Left ventricle myocardium inferior (tissue), 1 donor: ENCODE measurements at regions not wholly inside any gene's neighbourhood (a gene's known extent, or its start where the extent isn't known, plus 50 kb on each side); places are given as distances from the start of the nearest gene placed in this dataset.
"Not testable (repeated sequence)": the region's sequence is repeated elsewhere in the genome, so short reads cannot be mapped to it uniquely, and the experiment has no call there.

Source experiments
- DNase-seq: peaks from one replicate; pipeline ENCODE4 v3.0.0-alpha.2; 2020
- H3K27ac ChIP-seq: fragments of 200-600 bp; replicated peaks from 2 replicates; pipeline ENCODE4 v1.8.0; 2021
- H3K27me3 ChIP-seq: fragments of 200-600 bp; 2 replicates; pipeline ENCODE4 v1.8.0; 2021; ENCODE audit warnings: low read depth
- H3K36me3 ChIP-seq: fragments of 200-600 bp; 2 replicates; pipeline ENCODE4 v1.8.0; 2021
- H3K4me1 ChIP-seq: fragments of 200-600 bp; 2 replicates; pipeline ENCODE4 v1.8.0; 2021
- H3K4me3 ChIP-seq: fragments of 200-600 bp; 2 replicates; pipeline ENCODE4 v1.8.0; 2021; ENCODE audit warnings: mild to moderate bottlenecking, moderate library complexity
- H3K9me3 ChIP-seq: fragments of 200-600 bp; replicated peaks from 2 replicates; pipeline ENCODE4 v1.8.0; 2021
- CTCF ChIP-seq: fragments of 200-600 bp; IDR thresholded peaks from 2 replicates; pipeline ENCODE4 v1.8.0; 2021; ENCODE audit warnings: antibody characterized with exemption, mild to moderate bottlenecking, borderline replicate concordance
- intact Hi-C: fragments of 100-400 bp; cut with micrococcal nuclease; formaldehyde crosslinking; loops from one replicate; pipeline ENCODE4 v1.11.0; 2022
- donor health status: DM: no; HTN: yes; CAD: no; lungs with severe emphysema.

GRCh38 chr1:121443001-121443540, 258.3 kb downstream of the SRGAP2C start:
- no peaks in the 10 kb centered on the region for H3K27me3 ChIP-seq
- no peak for TF ChIP-seq CTCF
- H3K4me1 ChIP-seq: no peaks in the 10 kb centered on the region
- no peak overlapping the region for H3K27ac ChIP-seq
- intact Hi-C loops: no loop called here
- no peak overlapping the region for H3K4me3 ChIP-seq
- no peaks in the 10 kb centered on the region for H3K36me3 ChIP-seq
- H3K9me3 ChIP-seq: peaks cover 13% of the 10 kb centered on the region
- DNase-seq: no peak

DNA sequence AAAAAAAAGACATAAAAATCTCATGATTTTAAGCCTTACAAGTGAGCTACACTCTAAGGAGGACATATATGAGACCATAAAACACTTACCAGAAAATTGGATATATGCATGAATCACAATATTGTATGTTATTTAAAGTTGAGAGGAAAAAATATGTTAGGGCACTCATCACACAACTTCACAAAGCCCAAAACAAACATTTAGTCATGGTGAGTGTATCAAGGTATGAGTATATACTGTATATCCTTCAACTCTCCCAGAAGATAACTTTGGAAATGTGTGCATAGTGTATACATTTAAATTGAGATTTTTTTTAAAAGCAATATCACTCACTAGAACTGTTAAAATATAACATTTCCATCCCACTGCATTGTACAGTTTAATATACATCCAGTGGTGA, 259.3 kb downstream of the SRGAP2C start:
- TF ChIP-seq CTCF: no peak
- Histone ChIP-seq H3K4me1 (no peaks in the 10 kb centered on the region), H3K27me3 (no peaks in the 10 kb centered on the region), H3K36me3 (no peaks in the 10 kb centered on the region), H3K9me3 (peaks cover 11% of the 10 kb centered on the region), H3K4me3 (no peak overlapping the region), H3K27ac (no peak overlapping the region)
- intact Hi-C loops: no loop called here
- no peak for DNase-seq

GRCh38 chr1:121445679-121446078, 260.9 kb downstream of the SRGAP2C start:
- no peak for TF ChIP-seq CTCF
- no peaks in the 10 kb centered on the region for H3K9me3 ChIP-seq
- H3K27ac ChIP-seq: no peak overlapping the region
- intact Hi-C loops: no loop called here
- no peaks in the 10 kb centered on the region for H3K36me3 ChIP-seq
- no peaks in the 10 kb centered on the region for H3K4me1 ChIP-seq
- DNase-seq: no peak
- no peak overlapping the region for H3K4me3 ChIP-seq
- H3K27me3 ChIP-seq: no peaks in the 10 kb centered on the region

- H3K36me3 ChIP-seq, H3K9me3 ChIP-seq, H3K4me1 ChIP-seq, H3K27me3 ChIP-seq, H3K27ac ChIP-seq, H3K4me3 ChIP-seq, intact Hi-C loops, DNase-seq: not testable (repeated sequence)
- peak; percentile 62 for TF ChIP-seq CTCF
These were observed 262.6 kb downstream of the SRGAP2C start for GRCh38 chr1:121447280-121447923.

- H3K27ac ChIP-seq, H3K27me3 ChIP-seq, H3K9me3 ChIP-seq, intact Hi-C loops, H3K4me3 ChIP-seq, H3K36me3 ChIP-seq, H3K4me1 ChIP-seq, DNase-seq: not testable (repeated sequence)
These were observed 263.3 kb downstream of the SRGAP2C start for GRCh38 chr1:121448064-121448463.

DNA sequence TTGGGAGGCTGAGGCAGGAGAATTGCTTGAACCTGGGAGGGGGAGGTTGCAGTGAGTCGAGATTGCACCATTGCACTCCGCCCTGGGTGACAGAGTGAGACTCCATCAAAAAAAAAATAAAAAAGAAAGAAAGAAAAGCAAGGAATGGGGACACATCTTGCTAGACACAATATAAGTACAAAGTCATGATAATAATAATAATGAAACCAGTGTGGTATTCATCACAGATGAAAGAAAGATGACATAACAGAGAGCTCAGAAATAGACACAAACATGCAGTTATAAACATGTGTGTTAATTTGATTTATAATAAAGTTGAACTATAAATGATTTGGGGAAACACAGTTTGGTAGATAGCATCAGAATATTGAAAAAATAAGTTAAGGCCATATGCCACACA, 264.1 kb downstream of the SRGAP2C start:
- H3K9me3 ChIP-seq: peaks cover 5% of the 10 kb centered on the region
- no peak for TF ChIP-seq CTCF
- no peak overlapping the region for H3K27ac ChIP-seq
- intact Hi-C loops: no loop called here
- H3K4me1 ChIP-seq: no peaks in the 10 kb centered on the region
- no peaks in the 10 kb centered on the region for H3K36me3 ChIP-seq
- no peak overlapping the region for H3K4me3 ChIP-seq
- no peaks in the 10 kb centered on the region for H3K27me3 ChIP-seq
- no peak for DNase-seq
